NOMO-1 treated with dmso at 0.1 percent for 144 hours (cell line): ENCODE measurements at regions not wholly inside any gene's neighbourhood (a gene's known extent, or its start where the extent isn't known, plus 50 kb on each side); places are given as distances from the start of the nearest gene placed in this dataset.

ENCODE experiments used
- DNase-seq: peaks from one replicate; lab custom pipeline; 2025; ENCODE audit not compliant: unreplicated experiment; lab: John Stamatoyannopoulos, UW

- DNase-seq: no peak
These were observed 643.7 kb upstream of the NR5A2 start for GRCh38 chr1:199383793-199384192.

GRCh38 chr1:199394856-199395255 is 632.7 kb upstream of the NR5A2 start:
- no peak for DNase-seq

GRCh38 chr1:199396456-199396855 is 631.1 kb upstream of the NR5A2 start:
- no peak for DNase-seq

- DNase-seq: peak; percentile 52
These were observed 627.4 kb upstream of the NR5A2 start for GRCh38 chr1:199399996-199400724.

- peak; percentile 15 for DNase-seq
These were observed 623.9 kb upstream of the NR5A2 start for GRCh38 chr1:199403531-199404116.

- DNase-seq: no peak
These were observed 623.3 kb upstream of the NR5A2 start for GRCh38 chr1:199404191-199404590.

- DNase-seq: no peak
These were observed 622.5 kb upstream of the NR5A2 start for GRCh38 chr1:199404976-199405375.

- DNase-seq: no peak
These were observed 621.8 kb upstream of the NR5A2 start for GRCh38 chr1:199405634-199406196.

- DNase-seq: no peak
These were observed 617.0 kb upstream of the NR5A2 start for GRCh38 chr1:199410462-199410861.

GRCh38 chr1:199411506-199411905 is 616.0 kb upstream of the NR5A2 start:
- DNase-seq: no peak

GRCh38 chr1:199422206-199422605 is 605.3 kb upstream of the NR5A2 start:
- DNase-seq: no peak

GRCh38 chr1:199447906-199448305 is 579.6 kb upstream of the NR5A2 start:
- no peak for DNase-seq

GRCh38 chr1:199448646-199449045 is 578.9 kb upstream of the NR5A2 start:
- no peak for DNase-seq

GRCh38 chr1:199449221-199449620 is 578.3 kb upstream of the NR5A2 start:
- no peak for DNase-seq

GRCh38 chr1:199449681-199450080 is 577.8 kb upstream of the NR5A2 start:
- no peak for DNase-seq

GRCh38 chr1:199452627-199453026 is 574.9 kb upstream of the NR5A2 start:
- DNase-seq: no peak

- DNase-seq: no peak
These were observed 573.8 kb upstream of the NR5A2 start for GRCh38 chr1:199453723-199454122.

GRCh38 chr1:199460933-199461332 is 566.6 kb upstream of the NR5A2 start:
- DNase-seq: peak; percentile 21

GRCh38 chr1:199463521-199464127 is 563.9 kb upstream of the NR5A2 start:
- peak; percentile 1 for DNase-seq

GRCh38 chr1:199466961-199467360 is 560.5 kb upstream of the NR5A2 start:
- no peak for DNase-seq

GRCh38 chr1:199472018-199472417 is 555.5 kb upstream of the NR5A2 start:
- DNase-seq: no peak

- no peak for DNase-seq
These were observed 554.5 kb upstream of the NR5A2 start for GRCh38 chr1:199472978-199473377.
